Liver (tissue), 8 donors: ENCODE measurements at regions not wholly inside any gene's neighbourhood (a gene's known extent, or its start where the extent isn't known, plus 50 kb on each side); places are given as distances from the start of the nearest gene placed in this dataset.

ENCODE experiments used
- DNase-seq: peaks from one replicate; pipeline ENCODE4 v3.0.0-alpha.2; 2017; ENCODE audit warnings: low spot score
- H3K27ac ChIP-seq, 2 donors: one replicate each; pipeline ENCODE4 v1.7.0; 2013; ENCODE audit warnings: inconsistent platforms in 2 of 2, low read length in 2 of 2, control low read depth in 1 of 2, low read depth in 1 of 2, mild to moderate bottlenecking in 1 of 2
- H3K27me3 ChIP-seq, 4 donors: one replicate each; pipeline versions ENCODE4 v1.6.1 to v1.7.0; 2013; ENCODE audit warnings: low read length in 3 of 4, inconsistent platforms in 1 of 4, mild to moderate bottlenecking in 1 of 4, moderate library complexity in 1 of 4; ENCODE audit not compliant: control insufficient read depth in 4 of 4, insufficient read depth in 4 of 4
- H3K36me3 ChIP-seq, 4 donors: one replicate each; pipeline versions ENCODE4 v1.6.1 to v1.7.0; 2013; ENCODE audit warnings: low read length in 3 of 4, mild to moderate bottlenecking in 3 of 4, low read depth in 1 of 4, moderate library complexity in 1 of 4; ENCODE audit not compliant: control insufficient read depth in 4 of 4, insufficient read depth in 3 of 4
- H3K4me1 ChIP-seq, 4 donors: one replicate each; pipeline versions ENCODE4 v1.6.1 to v1.7.0; 2013; ENCODE audit warnings: low read length in 3 of 4, mild to moderate bottlenecking in 3 of 4, moderate library complexity in 1 of 4; ENCODE audit not compliant: control insufficient read depth in 4 of 4, insufficient read depth in 4 of 4
- H3K4me3 ChIP-seq, 3 donors: one replicate each; pipeline versions ENCODE4 v1.6.1 to v1.7.0; 2013; ENCODE audit warnings: low read length in 3 of 3, control low read depth in 1 of 3, low read depth in 1 of 3, mild to moderate bottlenecking in 1 of 3
- H3K9ac ChIP-seq, 2 donors: one replicate each; pipeline ENCODE4 v1.7.0; 2013; ENCODE audit warnings: low read length in 2 of 2, mild to moderate bottlenecking in 2 of 2, moderate library complexity in 2 of 2, control low read depth in 1 of 2, low read depth in 1 of 2
- H3K9me3 ChIP-seq, 4 donors: one replicate each; pipeline versions ENCODE4 v1.6.1 to v1.7.0; 2013; ENCODE audit warnings: low read length in 3 of 4; ENCODE audit not compliant: control insufficient read depth in 4 of 4
- CTCF ChIP-seq: fragments of 150-350 bp; IDR thresholded peaks from 2 replicates; pipeline ENCODE4 v1.5.1; 2017; ENCODE audit warnings: improper control_type of control experiment, low read depth, low read length; ENCODE audit not compliant: missing input control
- EGR1 ChIP-seq, 2 donors: IDR thresholded peaks; 2 replicates each; pipeline ENCODE4 v1.6.1; 2016 to 2018; ENCODE audit warnings: antibody characterized with exemption in 2 of 2, low read depth in 2 of 2
- FOXA1 ChIP-seq: IDR thresholded peaks from 2 replicates; pipeline ENCODE4 v1.6.1; 2016; ENCODE audit warnings: antibody characterized with exemption
- FOXA2 ChIP-seq: IDR thresholded peaks from 2 replicates; pipeline ENCODE4 v1.6.1; 2016; ENCODE audit warnings: antibody characterized with exemption
- GABPA ChIP-seq, 2 donors: IDR thresholded peaks in 1 of 2; conservative IDR thresholded peaks in 1 of 2; 2 replicates each; pipeline ENCODE4 v1.6.1; 2016; ENCODE audit warnings: antibody characterized with exemption in 2 of 2, mild to moderate bottlenecking in 1 of 2, moderate library complexity in 1 of 2
- HNF4A ChIP-seq, 2 donors: conservative IDR thresholded peaks; 2 replicates each; pipeline ENCODE4 v1.6.1; 2016; ENCODE audit warnings: antibody characterized with exemption in 2 of 2, mild to moderate bottlenecking in 2 of 2
- HNF4G ChIP-seq: IDR thresholded peaks from 2 replicates; pipeline ENCODE4 v1.6.1; 2016; ENCODE audit warnings: antibody characterized with exemption
- JUND ChIP-seq, 2 donors: IDR thresholded peaks; 2 replicates each; pipeline ENCODE4 v1.6.1; 2016; ENCODE audit warnings: antibody characterized with exemption in 2 of 2
- NR2F2 ChIP-seq: IDR thresholded peaks from 2 replicates; pipeline ENCODE4 v1.6.1; 2016; ENCODE audit warnings: antibody characterized with exemption
- RAD21 ChIP-seq, 2 donors: IDR thresholded peaks; 2 replicates each; pipeline ENCODE4 v1.6.1; 2016; ENCODE audit warnings: antibody characterized with exemption in 2 of 2, mild to moderate bottlenecking in 2 of 2
- RXRA ChIP-seq, 2 donors: IDR thresholded peaks; 2 replicates each; pipeline ENCODE4 v1.6.1; 2017 to 2018; ENCODE audit warnings: antibody characterized with exemption in 2 of 2, mild to moderate bottlenecking in 1 of 2
- SP1 ChIP-seq: IDR thresholded peaks from 2 replicates; pipeline ENCODE4 v1.6.1; 2018; ENCODE audit warnings: antibody characterized with exemption, mild to moderate bottlenecking
- TAF1 ChIP-seq: conservative IDR thresholded peaks from 2 replicates; pipeline ENCODE4 v1.6.1; 2016; ENCODE audit warnings: antibody characterized with exemption, mild to moderate bottlenecking
- YY1 ChIP-seq: IDR thresholded peaks from 2 replicates; pipeline ENCODE4 v1.6.1; 2016; ENCODE audit warnings: antibody characterized with exemption, mild to moderate bottlenecking
- ZBTB33 ChIP-seq: IDR thresholded peaks from 2 replicates; pipeline ENCODE4 v1.6.1; 2016; ENCODE audit warnings: antibody characterized with exemption
- WGBS: extraction: QIAGEN DNeasy Blood & Tissue Kit; methylation state at CpG from one replicate; pipeline ENCODE4 v1.1.7; 2013; 5-methylcytosine and 5-hydroxymethylcytosine counted together
- TF ChIP-seq, protein P1 (sequence below): IDR thresholded peaks from 2 replicates; pipeline ENCODE4 v1.6.1; 2016; ENCODE audit warnings: antibody characterized with exemption, mild to moderate bottlenecking
- TF ChIP-seq, protein P2 (sequence below): IDR thresholded peaks from 2 replicates; pipeline ENCODE4 v1.6.1; 2016; ENCODE audit warnings: antibody characterized with exemption
- TF ChIP-seq, protein P3 (sequence below): IDR thresholded peaks from 2 replicates; pipeline ENCODE4 v1.6.1; 2016; ENCODE audit warnings: antibody characterized with exemption
- donor health status: healthy.
- donor health status: healthy.
- donor health status: healthy.
- donor health status: healthy.
- donor health status: healthy.

DNA sequence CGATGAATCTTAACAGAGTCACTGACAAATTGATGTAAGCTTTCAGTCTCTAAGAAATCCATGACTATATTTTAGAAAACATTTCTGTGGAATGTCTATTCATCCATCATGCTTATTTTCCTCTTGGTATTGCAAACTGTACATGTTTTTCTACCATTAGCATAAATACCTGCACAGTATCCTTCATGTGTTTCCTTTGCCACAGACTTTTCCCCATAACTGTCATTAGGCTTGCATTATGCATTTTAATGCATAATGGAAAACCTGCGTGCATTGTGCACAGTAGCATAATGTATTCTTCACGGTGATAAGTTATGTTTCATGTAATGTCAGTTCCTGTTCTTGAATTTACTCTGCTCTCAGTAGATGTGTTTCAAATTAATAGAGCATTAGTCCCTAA, 403.1 kb upstream of the EPHA3 start:
- no peak overlapping the region for H3K4me3 ChIP-seq
- no peak overlapping the region for H3K9ac ChIP-seq
- H3K36me3 ChIP-seq = no peaks in the 10 kb centered on the region
- no peak overlapping the region for H3K27ac ChIP-seq
- WGBS = 80% methylated on average over 3 of the region's 3 CpGs
- no peaks in the 10 kb centered on the region for H3K27me3 ChIP-seq
- TF ChIP-seq YY1 (no peak), SP1 (no peak)
- no peak for DNase-seq
- no peaks in the 10 kb centered on the region for H3K9me3 ChIP-seq
- H3K4me1 ChIP-seq = no peaks in the 10 kb centered on the region

DNA sequence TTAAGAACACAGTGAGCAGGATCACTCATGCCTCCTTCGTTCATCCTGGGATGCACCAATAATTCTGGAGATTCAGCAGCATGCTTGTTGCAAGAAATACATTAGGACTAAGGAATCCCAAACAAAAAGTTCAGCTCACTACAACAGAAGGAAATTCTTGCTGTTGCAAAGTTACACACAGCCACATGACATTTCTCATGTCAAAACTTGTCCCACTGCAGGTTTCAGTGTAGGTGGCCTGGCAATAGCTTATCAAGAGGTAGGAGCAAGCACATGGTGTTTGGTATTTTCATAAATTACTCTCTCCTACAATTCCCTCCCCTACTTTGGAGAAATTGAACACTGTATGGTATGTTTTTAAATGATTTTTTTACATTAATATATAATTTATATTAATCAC, 399.6 kb upstream of the EPHA3 start:
- no peak for DNase-seq
- no peak overlapping the region for H3K27ac ChIP-seq
- no peaks in the 10 kb centered on the region for H3K9me3 ChIP-seq
- no peaks in the 10 kb centered on the region for H3K27me3 ChIP-seq
- no peak overlapping the region for H3K4me3 ChIP-seq
- H3K4me1 ChIP-seq = no peaks in the 10 kb centered on the region
- 53% methylated on average over 1 of the region's 1 CpG for WGBS
- H3K36me3 ChIP-seq = no peaks in the 10 kb centered on the region
- no peak overlapping the region for H3K9ac ChIP-seq
- TF ChIP-seq, protein P1, sequence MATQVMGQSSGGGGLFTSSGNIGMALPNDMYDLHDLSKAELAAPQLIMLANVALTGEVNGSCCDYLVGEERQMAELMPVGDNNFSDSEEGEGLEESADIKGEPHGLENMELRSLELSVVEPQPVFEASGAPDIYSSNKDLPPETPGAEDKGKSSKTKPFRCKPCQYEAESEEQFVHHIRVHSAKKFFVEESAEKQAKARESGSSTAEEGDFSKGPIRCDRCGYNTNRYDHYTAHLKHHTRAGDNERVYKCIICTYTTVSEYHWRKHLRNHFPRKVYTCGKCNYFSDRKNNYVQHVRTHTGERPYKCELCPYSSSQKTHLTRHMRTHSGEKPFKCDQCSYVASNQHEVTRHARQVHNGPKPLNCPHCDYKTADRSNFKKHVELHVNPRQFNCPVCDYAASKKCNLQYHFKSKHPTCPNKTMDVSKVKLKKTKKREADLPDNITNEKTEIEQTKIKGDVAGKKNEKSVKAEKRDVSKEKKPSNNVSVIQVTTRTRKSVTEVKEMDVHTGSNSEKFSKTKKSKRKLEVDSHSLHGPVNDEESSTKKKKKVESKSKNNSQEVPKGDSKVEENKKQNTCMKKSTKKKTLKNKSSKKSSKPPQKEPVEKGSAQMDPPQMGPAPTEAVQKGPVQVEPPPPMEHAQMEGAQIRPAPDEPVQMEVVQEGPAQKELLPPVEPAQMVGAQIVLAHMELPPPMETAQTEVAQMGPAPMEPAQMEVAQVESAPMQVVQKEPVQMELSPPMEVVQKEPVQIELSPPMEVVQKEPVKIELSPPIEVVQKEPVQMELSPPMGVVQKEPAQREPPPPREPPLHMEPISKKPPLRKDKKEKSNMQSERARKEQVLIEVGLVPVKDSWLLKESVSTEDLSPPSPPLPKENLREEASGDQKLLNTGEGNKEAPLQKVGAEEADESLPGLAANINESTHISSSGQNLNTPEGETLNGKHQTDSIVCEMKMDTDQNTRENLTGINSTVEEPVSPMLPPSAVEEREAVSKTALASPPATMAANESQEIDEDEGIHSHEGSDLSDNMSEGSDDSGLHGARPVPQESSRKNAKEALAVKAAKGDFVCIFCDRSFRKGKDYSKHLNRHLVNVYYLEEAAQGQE = no peak

DNA sequence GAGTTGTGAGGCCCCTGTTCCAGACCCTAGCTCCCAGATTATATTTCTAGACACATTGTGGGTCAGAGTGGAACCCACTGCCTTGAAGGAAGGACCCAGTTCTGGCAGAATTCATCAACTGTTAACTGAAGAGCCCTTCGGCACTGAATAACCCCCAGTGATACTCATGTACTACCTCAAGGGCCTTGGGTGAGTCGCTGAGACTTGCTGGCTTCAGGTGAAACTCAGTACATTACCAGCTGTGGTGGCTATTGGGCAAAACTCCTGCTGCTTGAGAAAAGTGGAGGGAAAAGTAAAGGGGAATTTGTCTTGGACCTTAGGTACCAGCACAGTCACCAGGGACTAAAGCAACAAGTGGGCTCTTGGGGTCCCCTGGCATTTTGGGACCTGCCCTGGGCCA, 394.9 kb upstream of the EPHA3 start:
- Histone ChIP-seq H3K9me3 (no peaks in the 10 kb centered on the region), H3K4me1 (no peaks in the 10 kb centered on the region), H3K27ac (no peak overlapping the region), H3K9ac (no peak overlapping the region), H3K36me3 (no peaks in the 10 kb centered on the region), H3K27me3 (no peaks in the 10 kb centered on the region), H3K4me3 (no peak overlapping the region)
- TF ChIP-seq NR2F2 = no peak
- TF ChIP-seq ZBTB33 = no peak
- TF ChIP-seq JUND (IDR thresholded peaks at IDR 0.05) = no peak
- TF ChIP-seq RAD21 (IDR thresholded peaks at IDR 0.05) = no peak
- no peak for TF ChIP-seq EGR1 (IDR thresholded peaks at IDR 0.05; ENCODE audit: low read depth in 2 of 2)
- no peak for TF ChIP-seq RXRA (IDR thresholded peaks at IDR 0.05)
- no peak for TF ChIP-seq HNF4A (conservative IDR thresholded peaks at IDR 0.05)
- no peak for TF ChIP-seq CTCF
- no peak for TF ChIP-seq HNF4G
- no peak for TF ChIP-seq FOXA1
- no peak for TF ChIP-seq YY1
- TF ChIP-seq, protein P2, sequence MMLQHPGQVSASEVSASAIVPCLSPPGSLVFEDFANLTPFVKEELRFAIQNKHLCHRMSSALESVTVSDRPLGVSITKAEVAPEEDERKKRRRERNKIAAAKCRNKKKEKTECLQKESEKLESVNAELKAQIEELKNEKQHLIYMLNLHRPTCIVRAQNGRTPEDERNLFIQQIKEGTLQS = no peak
- no peak for TF ChIP-seq GABPA (IDR thresholded peaks at IDR 0.05 in 1 of 2, conservative IDR thresholded peaks at IDR 0.05 in 1 of 2)
- TF ChIP-seq, protein P3, sequence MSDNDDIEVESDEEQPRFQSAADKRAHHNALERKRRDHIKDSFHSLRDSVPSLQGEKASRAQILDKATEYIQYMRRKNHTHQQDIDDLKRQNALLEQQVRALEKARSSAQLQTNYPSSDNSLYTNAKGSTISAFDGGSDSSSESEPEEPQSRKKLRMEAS = no peak
- TF ChIP-seq TAF1 = no peak
- TF ChIP-seq FOXA2 = no peak
- TF ChIP-seq, protein P1 = no peak
- TF ChIP-seq SP1 = no peak
- no peak for DNase-seq
- WGBS = 83% methylated on average over 2 of the region's 2 CpGs
